ENCODE measurements at regions not wholly inside any gene's neighbourhood (a gene's known extent, or its start where the extent isn't known, plus 50 kb on each side); places are given as distances from the start of the nearest gene placed in this dataset.

DNA sequence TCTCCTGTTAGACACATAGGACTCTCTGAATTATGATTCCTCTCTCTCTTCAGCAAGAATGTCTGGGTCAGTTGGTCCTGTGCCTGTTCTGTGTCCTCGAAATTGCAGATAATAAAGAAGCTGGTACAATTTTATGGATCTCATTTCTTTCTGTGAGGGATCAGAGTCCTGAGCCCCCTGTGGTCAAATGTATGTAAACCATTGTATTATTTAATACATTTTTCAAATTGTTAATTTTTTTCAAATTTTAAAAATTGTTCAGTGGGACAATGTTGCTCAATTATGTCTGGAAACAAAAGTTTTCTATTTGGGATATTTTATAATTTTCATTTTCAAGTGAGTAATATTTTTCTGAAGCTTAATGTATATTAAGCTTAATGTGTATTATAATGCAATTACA lies 513.5 kb downstream of the CCER1 start:
- TF ChIP-seq POLR2A (IDR thresholded peaks at IDR 0.05) = no peak
- TF ChIP-seq, protein P1, sequence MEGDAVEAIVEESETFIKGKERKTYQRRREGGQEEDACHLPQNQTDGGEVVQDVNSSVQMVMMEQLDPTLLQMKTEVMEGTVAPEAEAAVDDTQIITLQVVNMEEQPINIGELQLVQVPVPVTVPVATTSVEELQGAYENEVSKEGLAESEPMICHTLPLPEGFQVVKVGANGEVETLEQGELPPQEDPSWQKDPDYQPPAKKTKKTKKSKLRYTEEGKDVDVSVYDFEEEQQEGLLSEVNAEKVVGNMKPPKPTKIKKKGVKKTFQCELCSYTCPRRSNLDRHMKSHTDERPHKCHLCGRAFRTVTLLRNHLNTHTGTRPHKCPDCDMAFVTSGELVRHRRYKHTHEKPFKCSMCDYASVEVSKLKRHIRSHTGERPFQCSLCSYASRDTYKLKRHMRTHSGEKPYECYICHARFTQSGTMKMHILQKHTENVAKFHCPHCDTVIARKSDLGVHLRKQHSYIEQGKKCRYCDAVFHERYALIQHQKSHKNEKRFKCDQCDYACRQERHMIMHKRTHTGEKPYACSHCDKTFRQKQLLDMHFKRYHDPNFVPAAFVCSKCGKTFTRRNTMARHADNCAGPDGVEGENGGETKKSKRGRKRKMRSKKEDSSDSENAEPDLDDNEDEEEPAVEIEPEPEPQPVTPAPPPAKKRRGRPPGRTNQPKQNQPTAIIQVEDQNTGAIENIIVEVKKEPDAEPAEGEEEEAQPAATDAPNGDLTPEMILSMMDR (IDR thresholded peaks at IDR 0.05) = no peak

Measured in sigmoid colon (tissue), 3 donors.